GM12892 (cell line): ENCODE measurements at regions not wholly inside any gene's neighbourhood (a gene's known extent, or its start where the extent isn't known, plus 50 kb on each side); places are given as distances from the start of the nearest gene placed in this dataset.

Experiments
- POLR2A ChIP-seq: IDR thresholded peaks from 2 replicates; pipeline ENCODE4 v1.6.1; 2011; ENCODE audit warnings: low read depth, low read length, control low read depth
- POLR2AphosphoS5 ChIP-seq: IDR thresholded peaks from 2 replicates; pipeline ENCODE4 v1.6.1; 2011; ENCODE audit warnings: low read depth, low read length, control low read depth

- TF ChIP-seq POLR2A (no peak), POLR2AphosphoS5 (no peak)
These were observed 522.9 kb downstream of the FAT4 start for GRCh38 chr4:125837493-125838201.
